Keratinocyte (primary cell): ENCODE measurements at regions not wholly inside any gene's neighbourhood (a gene's known extent, or its start where the extent isn't known, plus 50 kb on each side); places are given as distances from the start of the nearest gene placed in this dataset.
"Not testable (repeated sequence)": the region's sequence is repeated elsewhere in the genome, so short reads cannot be mapped to it uniquely, and the experiment has no call there.

Source experiments
- EZH2 ChIP-seq: IDR thresholded peaks from one replicate; pipeline ENCODE4 v1.6.1; 2012; ENCODE audit warnings: inconsistent platforms, mild to moderate bottlenecking, low read length, moderate library complexity
- TF ChIP-seq, protein P1 (sequence below), 3 experiments: IDR thresholded peaks in 1 of 3; conservative IDR thresholded peaks in 1 of 3; optimal IDR thresholded peaks in 1 of 3; 2 replicates in 2 of 3; 3 replicates in 1 of 3; pipeline versions ENCODE3 to v1.5.1; 2011; ENCODE audit warnings: low read length in 3 of 3, mild to moderate bottlenecking in 3 of 3, moderate library complexity in 2 of 3, control low read depth in 1 of 3, inconsistent platforms in 1 of 3; ENCODE audit not compliant: insufficient read depth in 2 of 3; ENCODE audit errors: extremely low read depth in 1 of 3

- TF ChIP-seq EZH2 = not testable (repeated sequence)
- TF ChIP-seq, protein P1, sequence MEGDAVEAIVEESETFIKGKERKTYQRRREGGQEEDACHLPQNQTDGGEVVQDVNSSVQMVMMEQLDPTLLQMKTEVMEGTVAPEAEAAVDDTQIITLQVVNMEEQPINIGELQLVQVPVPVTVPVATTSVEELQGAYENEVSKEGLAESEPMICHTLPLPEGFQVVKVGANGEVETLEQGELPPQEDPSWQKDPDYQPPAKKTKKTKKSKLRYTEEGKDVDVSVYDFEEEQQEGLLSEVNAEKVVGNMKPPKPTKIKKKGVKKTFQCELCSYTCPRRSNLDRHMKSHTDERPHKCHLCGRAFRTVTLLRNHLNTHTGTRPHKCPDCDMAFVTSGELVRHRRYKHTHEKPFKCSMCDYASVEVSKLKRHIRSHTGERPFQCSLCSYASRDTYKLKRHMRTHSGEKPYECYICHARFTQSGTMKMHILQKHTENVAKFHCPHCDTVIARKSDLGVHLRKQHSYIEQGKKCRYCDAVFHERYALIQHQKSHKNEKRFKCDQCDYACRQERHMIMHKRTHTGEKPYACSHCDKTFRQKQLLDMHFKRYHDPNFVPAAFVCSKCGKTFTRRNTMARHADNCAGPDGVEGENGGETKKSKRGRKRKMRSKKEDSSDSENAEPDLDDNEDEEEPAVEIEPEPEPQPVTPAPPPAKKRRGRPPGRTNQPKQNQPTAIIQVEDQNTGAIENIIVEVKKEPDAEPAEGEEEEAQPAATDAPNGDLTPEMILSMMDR (optimal IDR thresholded peaks at IDR 0.05 in 1 of 3, IDR thresholded peaks at IDR 0.05 in 1 of 3, conservative IDR thresholded peaks at IDR 0.05 in 1 of 3; ENCODE audit: extremely low read depth in 1 of 3, insufficient read depth in 2 of 3, low read length in 3 of 3) = not testable (repeated sequence)
These were observed 532.9 kb upstream of the SMIM21 start for GRCh38 chr18:75960356-75960755.
